Spleen (tissue), 11 donors: ENCODE measurements at regions not wholly inside any gene's neighbourhood (a gene's known extent, or its start where the extent isn't known, plus 50 kb on each side); places are given as distances from the start of the nearest gene placed in this dataset.

Source experiments
- DNase-seq: peaks from one replicate; pipeline ENCODE4 v3.0.0-alpha.2; 2020
- H3K27ac ChIP-seq, 8 donors: fragments of 200-600 bp; sonication (generic) in 7 of 8; 1 replicate in 4 of 8; 2 replicates in 4 of 8; pipeline versions ENCODE4 v1.5.0 to v1.8.0; 2016 to 2021; ENCODE audit warnings: inconsistent platforms in 4 of 8, mild to moderate bottlenecking in 4 of 8, moderate library complexity in 1 of 8
- H3K27me3 ChIP-seq, 7 donors: fragments of 200-600 bp; sonication (generic) in 6 of 7; replicated peaks in 1 of 7; 1 replicate in 4 of 7; 2 replicates in 3 of 7; pipeline versions ENCODE4 v1.5.0 to v1.8.0; 2016 to 2021; ENCODE audit warnings: inconsistent platforms in 3 of 7, mild to moderate bottlenecking in 1 of 7
- H3K36me3 ChIP-seq, 6 donors: fragments of 200-600 bp; sonication (generic) in 5 of 6; 1 replicate in 4 of 6; 2 replicates in 2 of 6; pipeline versions ENCODE4 v1.5.0 to v1.8.0; 2016 to 2021; ENCODE audit warnings: inconsistent platforms in 2 of 6
- H3K4me1 ChIP-seq, 6 donors: fragments of 200-600 bp; sonication (generic) in 5 of 6; 1 replicate in 3 of 6; 2 replicates in 3 of 6; pipeline versions ENCODE4 v1.5.0 to v1.8.0; 2016 to 2021; ENCODE audit warnings: inconsistent platforms in 3 of 6
- H3K4me3 ChIP-seq, 8 donors: fragments of 200-600 bp; sonication (generic) in 7 of 8; 1 replicate in 4 of 8; 2 replicates in 4 of 8; pipeline versions ENCODE4 v1.5.0 to v1.8.0; 2016 to 2021; ENCODE audit warnings: inconsistent platforms in 4 of 8, mild to moderate bottlenecking in 4 of 8, moderate library complexity in 2 of 8
- H3K9me3 ChIP-seq, 8 donors: fragments of 200-600 bp; sonication (generic) in 7 of 8; 1 replicate in 4 of 8; 2 replicates in 4 of 8; pipeline versions ENCODE4 v1.5.0 to v1.8.0; 2016 to 2021; ENCODE audit warnings: inconsistent platforms in 4 of 8
- CTCF ChIP-seq, 11 experiments: fragments of 200-600 bp in 7 of 11; fragments of 450-650 bp in 4 of 11; sonication (generic) in 4 of 11; IDR thresholded peaks in 8 of 11; conservative IDR thresholded peaks in 3 of 11; 1 replicate in 7 of 11; 2 replicates in 4 of 11; pipeline versions ENCODE4 v1.4.0 to v1.8.0; 2016 to 2021; ENCODE audit warnings: antibody characterized with exemption in 11 of 11, inconsistent platforms in 4 of 11, mild to moderate bottlenecking in 1 of 11
- POLR2A ChIP-seq, 3 donors: fragments of 450-650 bp; IDR thresholded peaks; one replicate each; pipeline ENCODE4 v1.5.1; 2017; ENCODE audit warnings: antibody characterized with exemption in 3 of 3, mild to moderate bottlenecking in 1 of 3
- POLR2AphosphoS5 ChIP-seq, 3 donors: sonication (generic); formaldehyde crosslinking; IDR thresholded peaks; one replicate each; pipeline ENCODE4 v1.5.1; 2017; ENCODE audit warnings: antibody characterized with exemption in 3 of 3
- WGBS, 5 donors: extraction: QIAGEN DNeasy Blood & Tissue Kit in 3 of 5; methylation state at CpG; one replicate each; pipeline versions ENCODE4 v1.1.5 to v1.1.7; 2013 to 2018; 5-methylcytosine and 5-hydroxymethylcytosine counted together
- intact Hi-C: fragments of 100-400 bp; cut with DNase I; formaldehyde crosslinking; loops from one replicate; pipeline ENCODE4 v1.15.0; 2023; ENCODE audit warnings: low total_unique reads
- donor health status: healthy with polysubstance abuse.
- donor health status: DM: no; HTN: no; CAD: no; lungs with moderate emphysema.
- donor health status: DM: no; HTN: no; CAD: no.
- donor health status: Bipolar disorder and iron deficiency.
- donor health status: healthy.
- donor health status: DM: no; HTN: no; CAD: no.
- donor health status: DM: yes; HTN: yes; CAD: no.

GRCh38 chr10:64708884-64709681 is 1187.9 kb downstream of the REEP3 start:
- DNase-seq, result no peak
- Histone ChIP-seq H3K27me3 (no peaks in the 10 kb centered on the region), H3K36me3 (no peaks in the 10 kb centered on the region), H3K4me3 (no peak overlapping the region), H3K27ac (no peak overlapping the region), H3K9me3 (no peaks in the 10 kb centered on the region), H3K4me1 (no peaks in the 10 kb centered on the region)
- intact Hi-C loops, result no loop called here
- TF ChIP-seq POLR2A (IDR thresholded peaks at IDR 0.05) (no peak), POLR2AphosphoS5 (IDR thresholded peaks at IDR 0.05) (no peak), CTCF (IDR thresholded peaks at IDR 0.05 in 8 of 11, conservative IDR thresholded peaks at IDR 0.05 in 3 of 11) (no peak)
- WGBS, 5 donors, result 73 to 89% (median 83%) methylated on average over 3 of the region's 3 CpGs

- H3K27ac ChIP-seq, result no peak overlapping the region
- H3K9me3 ChIP-seq, result peaks cover 0 to 12% (median 0%) of the 10 kb centered on the region in 8 donors
- no peaks in the 10 kb centered on the region for H3K4me1 ChIP-seq
- intact Hi-C loops, result no loop called here
- no peak overlapping the region for H3K4me3 ChIP-seq
- H3K36me3 ChIP-seq, result no peaks in the 10 kb centered on the region
- H3K27me3 ChIP-seq, result no peaks in the 10 kb centered on the region
- DNase-seq, result no peak
- no peak for TF ChIP-seq POLR2AphosphoS5 (IDR thresholded peaks at IDR 0.05)
- no peak for TF ChIP-seq POLR2A (IDR thresholded peaks at IDR 0.05)
Observed at GRCh38 chr10:64726466-64726865, 1205.3 kb downstream of the REEP3 start.

- Histone ChIP-seq H3K9me3 (peaks cover 0 to 12% (median 0%) of the 10 kb centered on the region in 8 donors), H3K4me3 (no peak overlapping the region), H3K27me3 (no peaks in the 10 kb centered on the region), H3K27ac (no peak overlapping the region), H3K36me3 (no peaks in the 10 kb centered on the region), H3K4me1 (peaks cover 0 to 4% (median 0%) of the 10 kb centered on the region in 6 donors)
- DNase-seq, result no peak
- TF ChIP-seq POLR2AphosphoS5 (IDR thresholded peaks at IDR 0.05) (no peak), CTCF (IDR thresholded peaks at IDR 0.05 in 8 of 11, conservative IDR thresholded peaks at IDR 0.05 in 3 of 11) (no peak)
- intact Hi-C loops, result no loop called here
Observed at GRCh38 chr10:64731016-64731415, 1209.8 kb downstream of the REEP3 start.

- Histone ChIP-seq H3K36me3 (no peaks in the 10 kb centered on the region), H3K27ac (no peak overlapping the region), H3K27me3 (no peaks in the 10 kb centered on the region), H3K4me3 (no peak overlapping the region), H3K9me3 (peaks cover 0 to 11% (median 4%) of the 10 kb centered on the region in 8 donors), H3K4me1 (peaks cover 0 to 4% (median 0%) of the 10 kb centered on the region in 6 donors)
- no peak for DNase-seq
- WGBS, 5 donors, result 39 to 56% (median 50%) methylated on average over 8 of the region's 8 CpGs
- TF ChIP-seq CTCF (IDR thresholded peaks at IDR 0.05 in 8 of 11, conservative IDR thresholded peaks at IDR 0.05 in 3 of 11) (no peak), POLR2AphosphoS5 (IDR thresholded peaks at IDR 0.05) (no peak), POLR2A (IDR thresholded peaks at IDR 0.05) (no peak)
- intact Hi-C loops, result no loop called here
Observed at GRCh38 chr10:64732372-64732957, 1211.3 kb downstream of the REEP3 start.
